SK-N-SH (cell line): ENCODE measurements at regions not wholly inside any gene's neighbourhood (a gene's known extent, or its start where the extent isn't known, plus 50 kb on each side); places are given as distances from the start of the nearest gene placed in this dataset.

ENCODE experiments used
- CTCF ChIA-PET: fragments of 300-600, 350-600 bp; formaldehyde crosslinking; extraction: SDS; loops from one replicate; lab custom pipeline; 2021; lab: Yijun Ruan, JAX
- POLR2A ChIA-PET: fragments of 350-600 bp; sonication (Branson Sonifier 250); formaldehyde crosslinking; extraction: SDS; loops from one replicate; lab custom pipeline; 2020; ENCODE audit warnings: antibody characterized with exemption, inconsistent platforms; lab: Yijun Ruan, JAX
- DNase-seq: peaks from one replicate; pipeline ENCODE4 v3.0.0; 2012
- H2AFZ ChIP-seq: fragments of 200-600 bp; sonication (generic); 2 replicates; pipeline ENCODE4 v1.8.1; 2016; ENCODE audit warnings: antibody characterized with exemption, mild to moderate bottlenecking, low read depth
- H3F3A ChIP-seq: fragments of 200-600 bp; sonication (generic); replicated peaks from 2 replicates; pipeline ENCODE3; 2016; ENCODE audit warnings: antibody characterized with exemption, mild to moderate bottlenecking; ENCODE audit not compliant: insufficient read depth
- H3K27ac ChIP-seq, 2 experiments: fragments of 200-500 bp in 1 of 2; fragments of 200-600 bp in 1 of 2; sonication (Bioruptor generic) in 1 of 2; sonication (generic), shearing (Covaris generic) in 1 of 2; 2 replicates each; pipeline versions ENCODE4 v1.5.1 to v1.6.1; 2014 to 2016; ENCODE audit warnings: low read depth in 2 of 2, inconsistent platforms in 1 of 2, low read length in 1 of 2, mild to moderate bottlenecking in 1 of 2, mixed read lengths in 1 of 2
- H3K27me3 ChIP-seq: fragments of 200-600 bp; sonication (generic), shearing (Covaris generic); 2 replicates; pipeline ENCODE4 v1.6.1; 2016; ENCODE audit warnings: mixed run types; ENCODE audit not compliant: insufficient read depth
- H3K36me3 ChIP-seq, 2 experiments: fragments of 200-500 bp in 1 of 2; fragments of 200-600 bp in 1 of 2; sonication (Bioruptor generic) in 1 of 2; sonication (generic) in 1 of 2; replicated peaks in 1 of 2; 2 replicates each; pipeline versions ENCODE3 to v1.5.1; 2014 to 2016; ENCODE audit warnings: low read length in 1 of 2, mild to moderate bottlenecking in 1 of 2; ENCODE audit not compliant: insufficient read depth in 2 of 2, control insufficient read depth in 1 of 2
- H3K4me1 ChIP-seq, 2 experiments: fragments of 200-500 bp in 1 of 2; fragments of 200-600 bp in 1 of 2; sonication (Bioruptor generic) in 1 of 2; sonication (generic), shearing (Covaris generic) in 1 of 2; 2 replicates each; pipeline versions ENCODE4 v1.5.1 to v1.6.1; 2014 to 2016; ENCODE audit warnings: low read depth in 1 of 2, low read length in 1 of 2, mixed run types in 1 of 2; ENCODE audit not compliant: insufficient read depth in 2 of 2, control insufficient read depth in 1 of 2
- H3K4me2 ChIP-seq: fragments of 200-600 bp; sonication (generic), shearing (Covaris generic); 2 replicates; pipeline ENCODE4 v1.6.1; 2017; ENCODE audit warnings: mixed run types
- H3K4me3 ChIP-seq, 2 experiments: fragments of 200-500 bp in 1 of 2; fragments of 200-600 bp in 1 of 2; sonication (Bioruptor generic) in 1 of 2; sonication (generic), shearing (Covaris generic) in 1 of 2; 2 replicates each; pipeline versions ENCODE4 v1.5.1 to v1.8.1; 2014 to 2016; ENCODE audit warnings: low read depth in 2 of 2, inconsistent platforms in 1 of 2, low read length in 1 of 2, mild to moderate bottlenecking in 1 of 2, mixed read lengths in 1 of 2, moderate library complexity in 1 of 2
- H3K79me2 ChIP-seq: fragments of 200-600 bp; sonication (generic); 2 replicates; pipeline ENCODE4 v1.8.1; 2017; ENCODE audit warnings: mild to moderate bottlenecking; ENCODE audit not compliant: insufficient read depth
- H3K9ac ChIP-seq: fragments of 200-600 bp; sonication (generic); 2 replicates; pipeline ENCODE4 v1.6.1; 2017; ENCODE audit warnings: mixed run types
- H3K9me2 ChIP-seq: fragments of 200-600 bp; sonication (generic); 2 replicates; pipeline ENCODE4 v1.6.1; 2017; ENCODE audit warnings: mixed run types
- H3K9me3 ChIP-seq: fragments of 200-600 bp; sonication (generic); 2 replicates; pipeline ENCODE4 v1.6.1; 2017; ENCODE audit warnings: mixed run types, mild to moderate bottlenecking, moderate library complexity
- H4K20me1 ChIP-seq: fragments of 200-600 bp; sonication (generic); 2 replicates; pipeline ENCODE4 v1.6.1; 2017; ENCODE audit warnings: mild to moderate bottlenecking, mixed run types; ENCODE audit not compliant: insufficient read depth
- CHD2 ChIP-seq: fragments of 150-350 bp; IDR thresholded peaks from 2 replicates; pipeline ENCODE4 v1.6.1; 2018; ENCODE audit warnings: low read length; ENCODE audit not compliant: partially characterized antibody
- CTCF ChIP-seq: fragments of 200-600 bp; sonication (generic); IDR thresholded peaks from 2 replicates; pipeline ENCODE4 v1.6.1; 2017; ENCODE audit warnings: antibody characterized with exemption, mild to moderate bottlenecking, moderate library complexity
- EP300 ChIP-seq, 2 experiments: IDR thresholded peaks; 2 replicates each; pipeline versions ENCODE4 v1.4.0 to v1.6.1; 2012; ENCODE audit warnings: borderline replicate concordance in 1 of 2, low read depth in 1 of 2, low read length in 1 of 2
- EZH2phosphoT487 ChIP-seq: fragments of 200-600 bp; sonication (generic); IDR thresholded peaks from 2 replicates; pipeline ENCODE4 v1.6.1; 2017; ENCODE audit warnings: low read depth, mixed run types, mild to moderate bottlenecking, antibody characterized with exemption, moderate library complexity, borderline replicate concordance
- FOSL2 ChIP-seq: IDR thresholded peaks from 2 replicates; pipeline ENCODE4 v1.4.0; 2012; ENCODE audit warnings: low read depth, mild to moderate bottlenecking, moderate library complexity, borderline replicate concordance
- FOXJ3 ChIP-seq: sonication (generic); formaldehyde crosslinking; IDR thresholded peaks from 2 replicates; pipeline ENCODE4 v1.5.1; 2020; ENCODE audit warnings: mild to moderate bottlenecking, missing genetic modification reagents
- FOXM1 ChIP-seq: IDR thresholded peaks from 2 replicates; pipeline ENCODE4 v1.4.0; 2012; ENCODE audit warnings: low read depth, mild to moderate bottlenecking
- GATA2 ChIP-seq: sonication (generic); formaldehyde crosslinking; IDR thresholded peaks from 2 replicates; pipeline ENCODE4 v1.5.0; 2020; ENCODE audit warnings: mild to moderate bottlenecking, missing genetic modification reagents
- MEF2A ChIP-seq: IDR thresholded peaks from 2 replicates; pipeline ENCODE4 v1.4.0; 2012; ENCODE audit warnings: low read depth, borderline replicate concordance
- MXI1 ChIP-seq: IDR thresholded peaks from 2 replicates; pipeline ENCODE4 v1.6.1; 2012; ENCODE audit warnings: mild to moderate bottlenecking, low read depth, low read length, improper control_type of control experiment
- NFIC ChIP-seq: IDR thresholded peaks from 2 replicates; pipeline ENCODE4 v1.4.0; 2012; ENCODE audit warnings: borderline replicate concordance
- PBX3 ChIP-seq: IDR thresholded peaks from 2 replicates; pipeline ENCODE4; 2012
- REST ChIP-seq: IDR thresholded peaks from 2 replicates; pipeline ENCODE4 v1.6.1; 2012; ENCODE audit warnings: mild to moderate bottlenecking, low read depth, low read length, moderate library complexity
- SIN3A ChIP-seq: IDR thresholded peaks from 2 replicates; pipeline ENCODE4 v1.6.1; 2012; ENCODE audit warnings: low read depth, mild to moderate bottlenecking, low read length, moderate library complexity, borderline replicate concordance
- TAF1 ChIP-seq: IDR thresholded peaks from 2 replicates; pipeline ENCODE4 v1.6.1; 2012; ENCODE audit warnings: low read depth, mild to moderate bottlenecking, low read length, moderate library complexity, borderline replicate concordance
- TCF12 ChIP-seq: IDR thresholded peaks from 2 replicates; pipeline ENCODE4 v1.4.0; 2012
- TEAD4 ChIP-seq: IDR thresholded peaks from 2 replicates; pipeline ENCODE4 v1.4.0; 2012; ENCODE audit warnings: mild to moderate bottlenecking, borderline replicate concordance; ENCODE audit not compliant: insufficient read depth
- USF1 ChIP-seq: IDR thresholded peaks from 2 replicates; pipeline ENCODE4 v1.4.0; 2012; ENCODE audit warnings: low read depth, borderline replicate concordance
- WGBS: methylation state at CpG from one replicate; pipeline ENCODE4 v1.1.6; 2017; ENCODE audit warnings: low lambda C conversion rate; 5-methylcytosine and 5-hydroxymethylcytosine counted together

GRCh38 chrX:42946544-42947194 lies 168.7 kb upstream of the PPP1R2C start:
- Histone ChIP-seq H3K4me1 (no peaks in the 10 kb centered on the region), H3K9ac (no peak overlapping the region), H3K27ac (no peak overlapping the region), H3K79me2 (no peaks in the 10 kb centered on the region)
- TF ChIP-seq TAF1 (no peak), PBX3 (no peak), MEF2A (no peak)
- TF ChIP-seq, all 33 proteins: peak for 0
- Histone ChIP-seq H3K4me2 (no peak overlapping the region), H3K27me3 (no peaks in the 10 kb centered on the region), H3K9me2 (no peaks in the 10 kb centered on the region), H2AFZ (no peak overlapping the region), H3K36me3 (no peaks in the 10 kb centered on the region), H3F3A (no peaks in the 10 kb centered on the region), H3K9me3 (no peaks in the 10 kb centered on the region), H3K4me3 (no peak overlapping the region), H4K20me1 (no peaks in the 10 kb centered on the region)
- DNase-seq: no peak
- WGBS: 9% methylated on average over 6 of the region's 6 CpGs
- CTCF ChIA-PET: no interaction called here
- POLR2A ChIA-PET: no interaction called here

- no peak overlapping the region for H3K4me2 ChIP-seq
- H3K9me2 ChIP-seq: no peaks in the 10 kb centered on the region
- H3K27ac ChIP-seq: no peak overlapping the region
- no peaks in the 10 kb centered on the region for H4K20me1 ChIP-seq
- CTCF ChIA-PET: no interaction called here
- no peaks in the 10 kb centered on the region for H3K4me1 ChIP-seq
- no peak for DNase-seq
- 9% methylated on average over 9 of the region's 9 CpGs for WGBS
- H3F3A ChIP-seq: no peaks in the 10 kb centered on the region
- H3K79me2 ChIP-seq: no peaks in the 10 kb centered on the region
- POLR2A ChIA-PET: no interaction called here
- H3K9me3 ChIP-seq: no peaks in the 10 kb centered on the region
- H3K27me3 ChIP-seq: no peaks in the 10 kb centered on the region
- H2AFZ ChIP-seq: no peak overlapping the region
- H3K4me3 ChIP-seq: no peak overlapping the region
- H3K9ac ChIP-seq: no peak overlapping the region
- H3K36me3 ChIP-seq: no peaks in the 10 kb centered on the region
- no peak for TF ChIP-seq FOXJ3 (CRISPR knock-in tag)
- TF ChIP-seq EP300 (IDR thresholded peaks at IDR 0.05; ENCODE audit: borderline replicate concordance in 1 of 2, low read depth in 1 of 2, low read length in 1 of 2): no peak
- no peak for TF ChIP-seq EZH2phosphoT487
- TF ChIP-seq USF1: no peak
- no peak for TF ChIP-seq CHD2
- no peak for TF ChIP-seq FOSL2
- TF ChIP-seq SIN3A: no peak
- no peak for TF ChIP-seq GATA2 (CRISPR knock-in tag)
- TF ChIP-seq FOXM1: no peak
- no peak for TF ChIP-seq MXI1
- TF ChIP-seq TEAD4: no peak
- no peak for TF ChIP-seq TAF1
- no peak for TF ChIP-seq NFIC
- TF ChIP-seq MEF2A: no peak
- TF ChIP-seq CTCF: no peak
- TF ChIP-seq REST: no peak
- TF ChIP-seq TCF12: no peak
These were observed 171.0 kb upstream of the PPP1R2C start for GRCh38 chrX:42948723-42949657.
